ENCODE measurements at regions not wholly inside any gene's neighbourhood (a gene's known extent, or its start where the extent isn't known, plus 50 kb on each side); places are given as distances from the start of the nearest gene placed in this dataset.

DNA sequence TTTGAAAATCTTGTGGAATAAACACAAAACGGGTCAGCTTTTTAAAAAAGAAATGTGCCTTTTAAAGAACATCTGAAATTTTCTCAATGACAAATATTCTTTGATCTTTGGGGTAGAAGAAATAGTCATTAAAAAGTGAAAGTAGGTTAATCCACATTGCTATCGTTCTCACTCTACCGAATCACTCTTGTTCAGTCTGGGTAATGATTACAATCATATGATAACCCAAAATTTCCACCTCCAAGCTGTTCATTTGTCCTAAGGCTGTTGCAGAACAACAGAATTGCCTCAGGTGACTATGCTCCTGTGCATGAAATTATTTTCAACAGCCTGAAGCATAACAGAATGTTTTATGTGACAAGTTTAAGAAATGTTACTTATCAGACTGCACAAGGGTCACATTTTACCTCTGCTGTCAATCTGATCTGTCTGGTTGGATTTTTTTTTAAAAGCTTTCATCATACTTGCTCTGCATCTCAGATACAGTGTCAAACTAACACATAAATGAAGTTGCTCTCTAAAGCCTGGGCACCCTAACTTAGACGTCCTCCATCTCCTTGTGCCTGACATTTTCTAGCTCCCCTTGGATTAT, 227.3 kb downstream of the LURAP1L start:
- TF ChIP-seq, protein P1, sequence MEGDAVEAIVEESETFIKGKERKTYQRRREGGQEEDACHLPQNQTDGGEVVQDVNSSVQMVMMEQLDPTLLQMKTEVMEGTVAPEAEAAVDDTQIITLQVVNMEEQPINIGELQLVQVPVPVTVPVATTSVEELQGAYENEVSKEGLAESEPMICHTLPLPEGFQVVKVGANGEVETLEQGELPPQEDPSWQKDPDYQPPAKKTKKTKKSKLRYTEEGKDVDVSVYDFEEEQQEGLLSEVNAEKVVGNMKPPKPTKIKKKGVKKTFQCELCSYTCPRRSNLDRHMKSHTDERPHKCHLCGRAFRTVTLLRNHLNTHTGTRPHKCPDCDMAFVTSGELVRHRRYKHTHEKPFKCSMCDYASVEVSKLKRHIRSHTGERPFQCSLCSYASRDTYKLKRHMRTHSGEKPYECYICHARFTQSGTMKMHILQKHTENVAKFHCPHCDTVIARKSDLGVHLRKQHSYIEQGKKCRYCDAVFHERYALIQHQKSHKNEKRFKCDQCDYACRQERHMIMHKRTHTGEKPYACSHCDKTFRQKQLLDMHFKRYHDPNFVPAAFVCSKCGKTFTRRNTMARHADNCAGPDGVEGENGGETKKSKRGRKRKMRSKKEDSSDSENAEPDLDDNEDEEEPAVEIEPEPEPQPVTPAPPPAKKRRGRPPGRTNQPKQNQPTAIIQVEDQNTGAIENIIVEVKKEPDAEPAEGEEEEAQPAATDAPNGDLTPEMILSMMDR (IDR thresholded peaks at IDR 0.05; ENCODE audit: poor library complexity, severe bottlenecking): no peak
- TF ChIP-seq EZH2 (IDR thresholded peaks at IDR 0.05; ENCODE audit: borderline replicate concordance, insufficient read depth, low read length, poor library complexity, severe bottlenecking) (no peak), EP300 (conservative IDR thresholded peaks at IDR 0.05; ENCODE audit: poor library complexity, severe bottlenecking) (no peak), TAF1 (IDR thresholded peaks at IDR 0.05; ENCODE audit: low read depth) (no peak), POLR2AphosphoS5 (IDR thresholded peaks at IDR 0.05) (no peak), RAD21 (conservative IDR thresholded peaks at IDR 0.05) (no peak), SMC3 (conservative IDR thresholded peaks at IDR 0.05; ENCODE audit: poor library complexity) (no peak), MXI1 (conservative IDR thresholded peaks at IDR 0.05; ENCODE audit: poor library complexity, severe bottlenecking) (no peak)
- TF ChIP-seq, protein P2, sequence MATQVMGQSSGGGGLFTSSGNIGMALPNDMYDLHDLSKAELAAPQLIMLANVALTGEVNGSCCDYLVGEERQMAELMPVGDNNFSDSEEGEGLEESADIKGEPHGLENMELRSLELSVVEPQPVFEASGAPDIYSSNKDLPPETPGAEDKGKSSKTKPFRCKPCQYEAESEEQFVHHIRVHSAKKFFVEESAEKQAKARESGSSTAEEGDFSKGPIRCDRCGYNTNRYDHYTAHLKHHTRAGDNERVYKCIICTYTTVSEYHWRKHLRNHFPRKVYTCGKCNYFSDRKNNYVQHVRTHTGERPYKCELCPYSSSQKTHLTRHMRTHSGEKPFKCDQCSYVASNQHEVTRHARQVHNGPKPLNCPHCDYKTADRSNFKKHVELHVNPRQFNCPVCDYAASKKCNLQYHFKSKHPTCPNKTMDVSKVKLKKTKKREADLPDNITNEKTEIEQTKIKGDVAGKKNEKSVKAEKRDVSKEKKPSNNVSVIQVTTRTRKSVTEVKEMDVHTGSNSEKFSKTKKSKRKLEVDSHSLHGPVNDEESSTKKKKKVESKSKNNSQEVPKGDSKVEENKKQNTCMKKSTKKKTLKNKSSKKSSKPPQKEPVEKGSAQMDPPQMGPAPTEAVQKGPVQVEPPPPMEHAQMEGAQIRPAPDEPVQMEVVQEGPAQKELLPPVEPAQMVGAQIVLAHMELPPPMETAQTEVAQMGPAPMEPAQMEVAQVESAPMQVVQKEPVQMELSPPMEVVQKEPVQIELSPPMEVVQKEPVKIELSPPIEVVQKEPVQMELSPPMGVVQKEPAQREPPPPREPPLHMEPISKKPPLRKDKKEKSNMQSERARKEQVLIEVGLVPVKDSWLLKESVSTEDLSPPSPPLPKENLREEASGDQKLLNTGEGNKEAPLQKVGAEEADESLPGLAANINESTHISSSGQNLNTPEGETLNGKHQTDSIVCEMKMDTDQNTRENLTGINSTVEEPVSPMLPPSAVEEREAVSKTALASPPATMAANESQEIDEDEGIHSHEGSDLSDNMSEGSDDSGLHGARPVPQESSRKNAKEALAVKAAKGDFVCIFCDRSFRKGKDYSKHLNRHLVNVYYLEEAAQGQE (IDR thresholded peaks at IDR 0.05; ENCODE audit: borderline replicate concordance): no peak

All from neural cell (in vitro differentiated cells).